Adrenal gland (tissue), 9 donors: ENCODE measurements at regions not wholly inside any gene's neighbourhood (a gene's known extent, or its start where the extent isn't known, plus 50 kb on each side); places are given as distances from the start of the nearest gene placed in this dataset.
"Not testable (repeated sequence)": the region's sequence is repeated elsewhere in the genome, so short reads cannot be mapped to it uniquely, and the experiment has no call there.

ENCODE experiments used
- DNase-seq, 7 donors: peaks; one replicate each; pipeline ENCODE4 v3.0.0-alpha.2; 2019 to 2020
- H3K27ac ChIP-seq, 5 donors: fragments of 200-600 bp; sonication (generic) in 4 of 5; 1 replicate in 3 of 5; 2 replicates in 2 of 5; pipeline versions ENCODE4 v1.5.1 to v1.8.0; 2016 to 2020; ENCODE audit warnings: mild to moderate bottlenecking in 1 of 5
- H3K27me3 ChIP-seq: fragments of 200-600 bp; 2 replicates; pipeline ENCODE4 v1.8.0; 2021
- H3K36me3 ChIP-seq, 2 donors: fragments of 200-600 bp; replicated peaks in 1 of 2; 1 replicate in 1 of 2; 2 replicates in 1 of 2; pipeline versions ENCODE4 v1.5.1 to v1.8.0; 2018 to 2022
- H3K4me1 ChIP-seq, 2 donors: fragments of 200-600 bp; replicated peaks in 1 of 2; 1 replicate in 1 of 2; 2 replicates in 1 of 2; pipeline versions ENCODE4 v1.5.1 to v1.8.0; 2018 to 2021
- H3K4me3 ChIP-seq, 4 donors: fragments of 200-600 bp; sonication (generic) in 3 of 4; one replicate each; pipeline ENCODE4 v1.5.1; 2016 to 2018
- H3K9me3 ChIP-seq, 3 donors: fragments of 200-600 bp; sonication (generic) in 1 of 3; replicated peaks in 1 of 3; 1 replicate in 2 of 3; 2 replicates in 1 of 3; pipeline versions ENCODE4 v1.5.1 to v1.8.0; 2016 to 2021
- POLR2A ChIP-seq, 2 donors: fragments of 450-650 bp; IDR thresholded peaks; one replicate each; pipeline ENCODE4 v1.6.1; 2017; ENCODE audit warnings: antibody characterized with exemption in 2 of 2, mild to moderate bottlenecking in 2 of 2, moderate library complexity in 1 of 2
- WGBS, 4 donors: extraction: QIAGEN DNeasy Blood & Tissue Kit in 2 of 4; methylation state at CpG; one replicate each; pipeline versions ENCODE4 v1.1.5 to v1.1.7; 2013 to 2017; 5-methylcytosine and 5-hydroxymethylcytosine counted together
- intact Hi-C, 2 donors: fragments of 100-400 bp; cut with DNase I; formaldehyde crosslinking; loops; one replicate each; pipeline versions ENCODE4 v1.14.1 to v1.15.0; 2022 to 2023
- TF ChIP-seq, protein P1 (sequence below), 6 experiments: fragments of 450-650 bp in 4 of 6; fragments of 200-600 bp in 2 of 6; sonication (generic) in 1 of 6; IDR thresholded peaks; 1 replicate in 5 of 6; 2 replicates in 1 of 6; pipeline versions ENCODE4 v1.5.1 to v1.8.0; 2016 to 2021; ENCODE audit warnings: antibody characterized with exemption in 6 of 6, mild to moderate bottlenecking in 2 of 6, moderate library complexity in 1 of 6
- donor health status: healthy with polysubstance abuse.
- donor health status: Bipolar disorder and iron deficiency.
- donor health status: DM: yes; HTN: yes; CAD: no.
- donor health status: DM: no; HTN: no; CAD: no.
- donor health status: DM: no; HTN: no; CAD: no.

DNA sequence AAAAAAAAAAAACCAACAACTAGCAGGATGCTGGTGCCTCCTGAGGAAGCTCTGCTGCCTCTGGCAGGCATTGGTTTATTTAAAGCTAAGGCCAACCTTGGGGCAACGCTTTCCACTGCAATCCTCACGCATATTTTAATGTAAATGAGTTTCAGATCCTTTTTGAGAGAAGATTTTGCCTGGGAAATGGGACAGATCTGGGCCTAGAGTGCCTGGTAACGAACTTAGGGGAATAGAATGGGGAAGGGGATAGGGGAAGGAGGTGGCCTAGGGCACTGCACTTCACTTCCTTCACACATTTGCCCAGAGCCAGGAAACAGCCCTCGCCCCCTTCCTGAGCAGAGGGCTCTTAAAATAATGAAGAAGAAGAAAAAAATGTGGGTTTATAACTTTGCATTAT is 132.7 kb upstream of the TMEM170B start:
- TF ChIP-seq, protein P1, sequence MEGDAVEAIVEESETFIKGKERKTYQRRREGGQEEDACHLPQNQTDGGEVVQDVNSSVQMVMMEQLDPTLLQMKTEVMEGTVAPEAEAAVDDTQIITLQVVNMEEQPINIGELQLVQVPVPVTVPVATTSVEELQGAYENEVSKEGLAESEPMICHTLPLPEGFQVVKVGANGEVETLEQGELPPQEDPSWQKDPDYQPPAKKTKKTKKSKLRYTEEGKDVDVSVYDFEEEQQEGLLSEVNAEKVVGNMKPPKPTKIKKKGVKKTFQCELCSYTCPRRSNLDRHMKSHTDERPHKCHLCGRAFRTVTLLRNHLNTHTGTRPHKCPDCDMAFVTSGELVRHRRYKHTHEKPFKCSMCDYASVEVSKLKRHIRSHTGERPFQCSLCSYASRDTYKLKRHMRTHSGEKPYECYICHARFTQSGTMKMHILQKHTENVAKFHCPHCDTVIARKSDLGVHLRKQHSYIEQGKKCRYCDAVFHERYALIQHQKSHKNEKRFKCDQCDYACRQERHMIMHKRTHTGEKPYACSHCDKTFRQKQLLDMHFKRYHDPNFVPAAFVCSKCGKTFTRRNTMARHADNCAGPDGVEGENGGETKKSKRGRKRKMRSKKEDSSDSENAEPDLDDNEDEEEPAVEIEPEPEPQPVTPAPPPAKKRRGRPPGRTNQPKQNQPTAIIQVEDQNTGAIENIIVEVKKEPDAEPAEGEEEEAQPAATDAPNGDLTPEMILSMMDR (IDR thresholded peaks at IDR 0.05): no peak
- TF ChIP-seq POLR2A (IDR thresholded peaks at IDR 0.05): no peak
- intact Hi-C loops: no loop called here
- no peak overlapping the region for H3K4me3 ChIP-seq
- no peaks in the 10 kb centered on the region for H3K9me3 ChIP-seq
- H3K4me1 ChIP-seq: no peaks in the 10 kb centered on the region
- peak in 2 of 7 donors; percentile 15 to 19 for DNase-seq
- no peak overlapping the region for H3K27ac ChIP-seq
- H3K27me3 ChIP-seq: no peaks in the 10 kb centered on the region
- 64 to 82% (median 71%) methylated on average over 4 of the region's 4 CpGs for WGBS, 4 donors
- H3K36me3 ChIP-seq: no peaks in the 10 kb centered on the region

DNA sequence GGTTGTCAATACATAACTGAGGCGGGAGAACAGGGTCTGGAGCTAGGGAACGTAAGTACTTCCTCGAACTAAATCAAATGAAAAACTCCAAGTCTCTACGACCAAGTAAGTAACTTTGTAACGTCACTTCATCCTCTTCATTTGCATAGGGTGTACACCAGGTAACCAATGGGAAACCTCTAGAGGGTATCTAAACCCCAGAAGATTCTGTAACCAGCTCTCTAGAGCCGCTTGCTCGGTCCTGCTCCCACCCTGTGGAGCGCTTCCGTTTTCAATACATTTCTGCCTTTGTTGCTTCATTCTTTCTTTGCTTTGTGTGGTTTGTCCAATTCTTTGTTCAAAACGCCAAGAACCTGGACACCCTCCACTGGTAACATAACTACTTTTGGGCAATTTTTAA is 133.5 kb upstream of the TMEM170B start:
- no peak overlapping the region for H3K4me3 ChIP-seq
- intact Hi-C loops: no loop called here
- no peak overlapping the region for H3K27ac ChIP-seq
- no peaks in the 10 kb centered on the region for H3K27me3 ChIP-seq
- TF ChIP-seq POLR2A (IDR thresholded peaks at IDR 0.05): no peak
- TF ChIP-seq, protein P1 (IDR thresholded peaks at IDR 0.05): no peak
- 84 to 89% (median 89%) methylated on average over 10 of the region's 10 CpGs for WGBS, 4 donors
- no peaks in the 10 kb centered on the region for H3K9me3 ChIP-seq
- DNase-seq: no peak
- H3K36me3 ChIP-seq: no peaks in the 10 kb centered on the region
- H3K4me1 ChIP-seq: no peaks in the 10 kb centered on the region

- TF ChIP-seq, protein P1 (IDR thresholded peaks at IDR 0.05): no peak
- no peak for TF ChIP-seq POLR2A (IDR thresholded peaks at IDR 0.05)
- Histone ChIP-seq H3K27ac (no peak overlapping the region), H3K36me3 (no peaks in the 10 kb centered on the region), H3K27me3 (no peaks in the 10 kb centered on the region), H3K4me1 (no peaks in the 10 kb centered on the region), H3K4me3 (no peak overlapping the region), H3K9me3 (no peaks in the 10 kb centered on the region)
- intact Hi-C loops: no loop called here
- WGBS, 4 donors: 87 to 90% (median 89%) methylated on average over 11 of the region's 11 CpGs
- DNase-seq: no peak
Observed at GRCh38 chr6:11403035-11403601, 134.4 kb upstream of the TMEM170B start.

- H3K9me3 ChIP-seq, H3K27me3 ChIP-seq, DNase-seq, H3K27ac ChIP-seq, intact Hi-C loops, H3K4me3 ChIP-seq, H3K36me3 ChIP-seq, H3K4me1 ChIP-seq: not testable (repeated sequence)
- 93 to 96% (median 95%) methylated on average over 4 to 36 of the region's 36 CpGs for WGBS, 4 donors
Observed at GRCh38 chr6:11402581-11402980, 135.0 kb upstream of the TMEM170B start.

DNA sequence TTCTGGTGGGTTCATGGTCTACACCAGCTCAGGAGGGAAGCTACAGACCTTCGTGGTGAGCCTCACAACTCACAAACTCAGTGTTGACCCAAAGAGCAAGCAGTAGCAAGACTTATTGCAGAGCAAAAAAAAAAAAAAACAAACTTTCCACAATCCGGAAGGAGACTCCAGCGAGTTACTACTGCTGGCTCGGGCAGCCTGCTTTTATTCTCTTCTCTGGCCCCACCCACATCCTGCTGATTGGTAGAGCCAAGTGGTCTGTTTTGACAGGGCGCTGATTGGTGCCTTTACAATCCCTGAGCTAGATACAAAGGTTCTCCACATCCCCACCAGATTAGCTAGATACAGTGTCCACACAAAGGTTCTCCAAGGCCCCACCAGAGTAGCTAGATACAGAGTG is 135.6 kb upstream of the TMEM170B start:
- WGBS, 4 donors: 79 to 87% (median 82%) methylated on average over 5 of the region's 5 CpGs

More for the DNA sequence above, 135.6 kb upstream of the TMEM170B start:
- H3K4me1 ChIP-seq, DNase-seq, H3K27me3 ChIP-seq, H3K4me3 ChIP-seq, H3K36me3 ChIP-seq, H3K27ac ChIP-seq, intact Hi-C loops, H3K9me3 ChIP-seq: not testable (repeated sequence)
